A673 (cell line): ENCODE measurements at regions not wholly inside any gene's neighbourhood (a gene's known extent, or its start where the extent isn't known, plus 50 kb on each side); places are given as distances from the start of the nearest gene placed in this dataset.

Source experiments
- BruUV-seq: library from RNA; stranded (reverse); fragments of 400-500 nt; replicated peaks from 2 replicates; lab custom pipeline; 2021; lab: Mats Ljungman, UMichigan
- CTCF ChIA-PET: fragments of 300-600 bp; sonication (Branson Sonifier 250); formaldehyde crosslinking; loops from one replicate; lab custom pipeline; 2022; ENCODE audit warnings: antibody characterized with exemption; lab: Charles Lee
- POLR2A ChIA-PET: fragments of 300-600 bp; sonication (Branson Sonifier 250); formaldehyde crosslinking; loops from one replicate; lab custom pipeline; 2022; ENCODE audit warnings: antibody characterized with exemption; ENCODE audit not compliant: low non-redundant PET; lab: Charles Lee
- DNase-seq: peaks from one replicate; pipeline ENCODE4 v3.0.0-alpha.2; 2015; ENCODE audit warnings: low spot score
- H3K27ac ChIP-seq: fragments of 200-600 bp; sonication (generic); 2 replicates; pipeline ENCODE4 v1.5.1; 2016; ENCODE audit warnings: mixed run types, low read depth, mild to moderate bottlenecking, mixed read lengths, antibody characterized with exemption, low read length; ENCODE audit not compliant: poor library complexity, severe bottlenecking
- H3K27me3 ChIP-seq: fragments of 200-600 bp; sonication (generic); replicated peaks from 2 replicates; pipeline ENCODE4 v1.6.1; 2017; ENCODE audit warnings: mixed run types, low read depth, mild to moderate bottlenecking, mixed read lengths, antibody characterized with exemption, low read length; ENCODE audit not compliant: insufficient read depth, poor library complexity
- H3K36me3 ChIP-seq: fragments of 200-600 bp; sonication (generic); 2 replicates; pipeline ENCODE4 v1.6.1; 2016; ENCODE audit warnings: mixed run types, mild to moderate bottlenecking, mixed read lengths, antibody characterized with exemption, low read length; ENCODE audit not compliant: insufficient read depth, poor library complexity, severe bottlenecking
- H3K4me1 ChIP-seq: fragments of 200-600 bp; sonication (generic); 2 replicates; pipeline ENCODE4 v1.6.1; 2017; ENCODE audit warnings: mixed run types, mild to moderate bottlenecking, mixed read lengths, antibody characterized with exemption, low read length; ENCODE audit not compliant: insufficient read depth, poor library complexity, severe bottlenecking
- H3K4me3 ChIP-seq: fragments of 200-600 bp; sonication (generic); 2 replicates; pipeline ENCODE4 v1.5.1; 2016; ENCODE audit warnings: low read depth, mixed run types, mild to moderate bottlenecking, mixed read lengths, low read length; ENCODE audit not compliant: poor library complexity, severe bottlenecking
- H3K9me3 ChIP-seq: fragments of 200-600 bp; sonication (generic); 2 replicates; pipeline ENCODE4 v1.6.1; 2016; ENCODE audit warnings: mixed run types, low read depth, mild to moderate bottlenecking, mixed read lengths, antibody characterized with exemption, low read length; ENCODE audit not compliant: poor library complexity, severe bottlenecking
- EZH2 ChIP-seq: fragments of 200-600 bp; sonication (generic); IDR thresholded peaks from 2 replicates; pipeline ENCODE4 v1.6.1; 2017; ENCODE audit warnings: borderline replicate concordance, low read depth, mild to moderate bottlenecking, mixed read lengths, antibody characterized with exemption, low read length; ENCODE audit not compliant: poor library complexity, severe bottlenecking
- intact Hi-C: fragments of 100-400 bp; cut with micrococcal nuclease; formaldehyde crosslinking; loops from one replicate; pipeline ENCODE4 v1.10.0; 2022; ENCODE audit not compliant: unreplicated experiment
- TF ChIP-seq, protein P1 (sequence below): fragments of 300-800, 200-600 bp; sonication (generic); conservative IDR thresholded peaks from 2 replicates; pipeline ENCODE4 v1.5.1; 2017; ENCODE audit warnings: low read depth, mild to moderate bottlenecking, antibody characterized with exemption, low read length, moderate library complexity, mixed read lengths

DNA sequence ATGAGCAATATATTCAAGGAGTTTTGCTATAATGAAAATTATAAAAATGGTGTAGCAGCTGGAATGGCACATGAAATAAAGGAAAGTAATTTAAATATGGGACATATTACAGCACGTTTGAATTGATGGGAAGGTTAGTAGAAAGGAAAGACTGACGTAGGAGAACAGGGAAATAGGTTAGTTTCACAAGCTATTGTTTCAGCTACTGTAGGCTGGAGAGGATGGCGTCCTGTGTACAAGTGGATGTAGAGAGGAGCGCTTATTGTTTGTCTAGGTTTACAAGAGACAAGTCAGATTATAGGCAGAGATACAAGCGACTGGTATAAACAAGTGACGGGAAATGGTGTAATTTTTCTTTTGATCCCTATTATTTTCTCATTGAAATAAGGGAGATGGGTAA is 431.2 kb upstream of the PDE3A start:
- TF ChIP-seq, protein P1, sequence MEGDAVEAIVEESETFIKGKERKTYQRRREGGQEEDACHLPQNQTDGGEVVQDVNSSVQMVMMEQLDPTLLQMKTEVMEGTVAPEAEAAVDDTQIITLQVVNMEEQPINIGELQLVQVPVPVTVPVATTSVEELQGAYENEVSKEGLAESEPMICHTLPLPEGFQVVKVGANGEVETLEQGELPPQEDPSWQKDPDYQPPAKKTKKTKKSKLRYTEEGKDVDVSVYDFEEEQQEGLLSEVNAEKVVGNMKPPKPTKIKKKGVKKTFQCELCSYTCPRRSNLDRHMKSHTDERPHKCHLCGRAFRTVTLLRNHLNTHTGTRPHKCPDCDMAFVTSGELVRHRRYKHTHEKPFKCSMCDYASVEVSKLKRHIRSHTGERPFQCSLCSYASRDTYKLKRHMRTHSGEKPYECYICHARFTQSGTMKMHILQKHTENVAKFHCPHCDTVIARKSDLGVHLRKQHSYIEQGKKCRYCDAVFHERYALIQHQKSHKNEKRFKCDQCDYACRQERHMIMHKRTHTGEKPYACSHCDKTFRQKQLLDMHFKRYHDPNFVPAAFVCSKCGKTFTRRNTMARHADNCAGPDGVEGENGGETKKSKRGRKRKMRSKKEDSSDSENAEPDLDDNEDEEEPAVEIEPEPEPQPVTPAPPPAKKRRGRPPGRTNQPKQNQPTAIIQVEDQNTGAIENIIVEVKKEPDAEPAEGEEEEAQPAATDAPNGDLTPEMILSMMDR: no peak
- TF ChIP-seq EZH2: no peak
- DNase-seq: no peak
- no peaks in the 10 kb centered on the region for H3K4me1 ChIP-seq
- CTCF ChIA-PET: no interaction called here
- intact Hi-C loops: no loop called here
- H3K27ac ChIP-seq: no peak overlapping the region
- no peaks in the 10 kb centered on the region for H3K36me3 ChIP-seq
- H3K27me3 ChIP-seq: peaks cover under 1% of the 10 kb centered on the region
- no peaks in the 10 kb centered on the region for H3K9me3 ChIP-seq
- no peak overlapping the region for H3K4me3 ChIP-seq
- POLR2A ChIA-PET: no interaction called here
- no TSS peak for BruUV-seq

DNA sequence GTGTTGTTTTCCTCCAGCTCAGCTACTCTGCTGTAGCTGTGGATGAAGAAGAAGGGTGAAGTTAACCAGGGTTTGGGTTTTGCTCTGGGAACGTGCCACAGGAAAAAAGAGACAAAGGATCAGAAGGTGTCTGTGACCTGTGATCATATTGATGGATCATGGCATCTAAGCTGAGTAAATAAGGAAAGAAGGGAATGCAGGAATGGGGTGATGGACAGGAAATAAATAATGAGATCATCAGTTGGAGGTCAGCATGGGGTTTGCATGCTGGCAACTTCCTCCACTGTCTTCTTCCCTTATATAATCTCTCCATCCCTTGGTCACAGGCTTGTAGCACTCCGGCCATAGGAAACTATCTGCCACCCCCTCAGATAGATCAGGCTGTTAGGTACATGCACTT is 430.3 kb upstream of the PDE3A start:
- CTCF ChIA-PET: no interaction called here
- BruUV-seq: no TSS peak
- POLR2A ChIA-PET: no interaction called here

DNA sequence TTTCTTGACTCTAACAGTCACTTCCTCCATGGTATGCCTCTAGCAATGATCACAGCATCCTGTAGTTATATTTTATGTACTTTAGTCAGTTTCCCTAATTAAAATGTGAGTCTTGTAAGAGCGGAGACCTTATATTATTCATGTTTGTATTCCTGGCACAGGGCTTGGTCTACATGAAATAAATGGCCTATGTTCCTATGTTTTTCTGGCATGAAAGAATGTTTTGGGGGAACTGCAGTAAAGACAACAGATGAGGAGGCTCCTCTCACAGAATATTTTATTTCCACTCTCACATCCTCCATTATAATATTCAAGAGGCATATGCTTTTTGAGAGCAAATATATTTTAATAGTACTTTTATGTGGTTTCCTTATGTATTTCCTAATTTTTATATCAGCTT is 429.8 kb upstream of the PDE3A start:
- H3K27me3 ChIP-seq: no peaks in the 10 kb centered on the region
- intact Hi-C loops: no loop called here
- BruUV-seq: no TSS peak
- DNase-seq: no peak
- ChIA-PET CTCF (no interaction called here), POLR2A (no interaction called here)
- no peaks in the 10 kb centered on the region for H3K4me1 ChIP-seq
- no peak overlapping the region for H3K4me3 ChIP-seq
- no peaks in the 10 kb centered on the region for H3K36me3 ChIP-seq
- H3K27ac ChIP-seq: no peak overlapping the region
- no peaks in the 10 kb centered on the region for H3K9me3 ChIP-seq
- no peak for TF ChIP-seq EZH2
- TF ChIP-seq, protein P1: no peak

More for the DNA sequence above, 430.3 kb upstream of the PDE3A start:
- TF ChIP-seq EZH2: no peak
- TF ChIP-seq, protein P1: no peak
- intact Hi-C loops: no loop called here
- H3K9me3 ChIP-seq: no peaks in the 10 kb centered on the region
- H3K27me3 ChIP-seq: no peaks in the 10 kb centered on the region
- H3K4me3 ChIP-seq: no peak overlapping the region
- DNase-seq: no peak
- no peaks in the 10 kb centered on the region for H3K4me1 ChIP-seq
- H3K36me3 ChIP-seq: no peaks in the 10 kb centered on the region
- no peak overlapping the region for H3K27ac ChIP-seq
